HG03521 (cell line): ENCODE measurements at regions not wholly inside any gene's neighbourhood (a gene's known extent, or its start where the extent isn't known, plus 50 kb on each side); places are given as distances from the start of the nearest gene placed in this dataset.

Experiments
- ATAC-seq: cut with Tn5 transposase; IDR thresholded peaks from one replicate; pipeline ENCODE4 v1.9.1; 2021; ENCODE audit warnings: mild to moderate bottlenecking, moderate library complexity; ENCODE audit not compliant: unreplicated experiment

- ATAC-seq: no peak
These were observed 57.9 kb upstream of the GRIA1 start for GRCh38 chr5:153432583-153432982.

DNA sequence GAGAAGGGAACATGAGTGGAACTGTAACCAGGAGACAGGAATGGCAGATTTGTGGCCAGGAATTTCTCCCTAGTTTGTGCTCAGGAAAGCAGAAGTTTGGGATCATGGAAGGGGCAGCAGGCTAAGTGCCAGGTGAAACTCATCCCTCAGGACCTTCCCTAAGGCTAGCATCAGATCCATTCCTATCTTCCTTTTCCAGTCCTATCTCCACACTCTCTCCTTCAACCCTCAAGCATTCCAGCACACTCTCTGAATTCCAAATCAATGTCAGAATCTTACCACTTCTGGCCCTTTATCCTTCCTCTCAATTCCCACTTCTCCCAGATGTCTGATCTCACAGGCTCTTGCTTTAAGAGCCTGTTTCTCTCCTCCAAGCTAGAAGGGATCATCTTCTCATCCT lies 53.2 kb upstream of the GRIA1 start:
- no peak for ATAC-seq

DNA sequence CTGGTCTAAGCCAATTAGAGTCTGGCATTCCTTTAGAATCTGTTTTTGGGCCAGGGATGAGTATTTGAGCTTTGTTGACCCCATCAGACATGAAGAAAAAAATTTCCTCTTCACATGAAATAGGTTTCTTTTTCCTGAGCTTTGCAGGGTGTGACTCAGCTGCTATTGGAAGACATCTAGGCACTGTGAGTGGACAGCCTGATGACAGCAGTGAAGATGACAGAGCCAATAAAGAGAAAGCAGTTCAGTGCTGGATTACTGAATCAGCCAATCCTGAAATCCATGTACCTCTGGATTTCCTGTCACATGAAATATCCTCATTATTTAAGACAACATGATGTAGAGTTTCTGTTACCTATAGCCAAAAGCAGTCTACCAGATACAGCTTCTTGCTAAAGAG lies 51.3 kb upstream of the GRIA1 start:
- no peak for ATAC-seq
